Choroid plexus epithelial cell (primary cell): ENCODE measurements at regions not wholly inside any gene's neighbourhood (a gene's known extent, or its start where the extent isn't known, plus 50 kb on each side); places are given as distances from the start of the nearest gene placed in this dataset.

Experiments used
- DNase-seq: peaks from one replicate; pipeline ENCODE4 v3.0.0-alpha.2; 2010; ENCODE audit warnings: low read depth
- H3K4me3 ChIP-seq: 2 replicates; pipeline ENCODE4 v1.5.1; 2011; ENCODE audit warnings: low read depth, mild to moderate bottlenecking, control low read depth, low read length, moderate library complexity
- CTCF ChIP-seq: conservative IDR thresholded peaks from 2 replicates; pipeline ENCODE4 v1.5.1; 2011; ENCODE audit warnings: low read depth, mild to moderate bottlenecking, control low read depth, inconsistent platforms, low read length, moderate library complexity

GRCh38 chr10:133010095-133010842 lies 67.9 kb upstream of the CFAP46 start:
- no peak for DNase-seq
- no peak for TF ChIP-seq CTCF
- H3K4me3 ChIP-seq = no peak overlapping the region

GRCh38 chr10:133009218-133009950 lies 67.0 kb upstream of the CFAP46 start:
- TF ChIP-seq CTCF = no peak
- no peak for DNase-seq
- no peak overlapping the region for H3K4me3 ChIP-seq

- no peak overlapping the region for H3K4me3 ChIP-seq
- DNase-seq = no peak
- no peak for TF ChIP-seq CTCF
Observed at GRCh38 chr10:133008736-133009135, 66.4 kb upstream of the CFAP46 start.

- no peak for DNase-seq
- H3K4me3 ChIP-seq = no peak overlapping the region
- TF ChIP-seq CTCF = no peak
Observed at GRCh38 chr10:133008196-133008595, 65.8 kb upstream of the CFAP46 start.

GRCh38 chr10:133007360-133007858 lies 65.0 kb upstream of the CFAP46 start:
- no peak for DNase-seq
- no peak overlapping the region for H3K4me3 ChIP-seq
- TF ChIP-seq CTCF = no peak

- no peak overlapping the region for H3K4me3 ChIP-seq
- DNase-seq = no peak
- TF ChIP-seq CTCF = no peak
Observed at GRCh38 chr10:133006806-133007205, 64.4 kb upstream of the CFAP46 start.
